ENCODE measurements at regions not wholly inside any gene's neighbourhood (a gene's known extent, or its start where the extent isn't known, plus 50 kb on each side); places are given as distances from the start of the nearest gene placed in this dataset.
"Not testable (repeated sequence)": the region's sequence is repeated elsewhere in the genome, so short reads cannot be mapped to it uniquely, and the experiment has no call there.

GRCh38 chr9:135412315-135413085 lies 67.1 kb upstream of the PPP1R26 start (continued):
- TF ChIP-seq REST (IDR thresholded peaks at IDR 0.05; ENCODE audit: borderline replicate concordance) (peak; percentile 87), NRF1 (conservative IDR thresholded peaks at IDR 0.05 in 1 of 2, IDR thresholded peaks at IDR 0.05 in 1 of 2) (peak; percentile 9 to 18; a peak in 1 of 4 replicates), JUN (IDR thresholded peaks at IDR 0.05; ENCODE audit: borderline replicate concordance, low read depth, low read length) (peak; percentile 9; the same call in 1 of the 2 replicates), HMGN3 (IDR thresholded peaks at IDR 0.05; ENCODE audit: borderline replicate concordance, extremely low read depth, insufficient read length, low read depth, low read length) (peak; percentile 52), XRCC5 (IDR thresholded peaks at IDR 0.05; ENCODE audit: low read depth, low read length) (peak; percentile 69; the same call in 1 of the 2 replicates)
- not testable (repeated sequence) for TF ChIP-seq REST (CRISPR knock-in tag; IDR thresholded peaks at IDR 0.05; ENCODE audit: low read depth); JUN (CRISPR knock-in tag; IDR thresholded peaks at IDR 0.05; ENCODE audit: borderline replicate concordance)

Measured in K562 (cell line).